Testis (tissue), 2 donors: ENCODE measurements at regions not wholly inside any gene's neighbourhood (a gene's known extent, or its start where the extent isn't known, plus 50 kb on each side); places are given as distances from the start of the nearest gene placed in this dataset.
"Not testable (repeated sequence)": the region's sequence is repeated elsewhere in the genome, so short reads cannot be mapped to it uniquely, and the experiment has no call there.

Source experiments
- DNase-seq: peaks from one replicate; pipeline ENCODE4 v3.0.0-alpha.2; 2019
- H3K27ac ChIP-seq, 2 donors: fragments of 200-600 bp; sonication (generic); one replicate each; pipeline ENCODE4 v1.5.1; 2019
- H3K27me3 ChIP-seq: fragments of 200-600 bp; sonication (generic); one replicate; pipeline ENCODE4 v1.5.1; 2019
- H3K36me3 ChIP-seq: fragments of 200-600 bp; sonication (generic); one replicate; pipeline ENCODE4 v1.5.1; 2017; ENCODE audit warnings: low read depth; ENCODE audit errors: missing control alignments
- H3K4me1 ChIP-seq: fragments of 200-600 bp; sonication (generic); one replicate; pipeline ENCODE4 v1.5.1; 2019
- H3K4me3 ChIP-seq, 2 donors: fragments of 200-600 bp; sonication (generic); one replicate each; pipeline ENCODE4 v1.5.1; 2017 to 2019
- H3K9me3 ChIP-seq: fragments of 200-600 bp; sonication (generic); one replicate; pipeline ENCODE4 v1.5.1; 2017
- POLR2A ChIP-seq: fragments of 450-650 bp; IDR thresholded peaks from one replicate; pipeline ENCODE4 v1.6.1; 2017; ENCODE audit warnings: antibody characterized with exemption, mild to moderate bottlenecking, moderate library complexity
- WGBS, 2 donors: methylation state at CpG; one replicate each; pipeline ENCODE4 v1.1.5; 2018; 5-methylcytosine and 5-hydroxymethylcytosine counted together
- intact Hi-C: fragments of 100-400 bp; cut with DNase I; formaldehyde crosslinking; loops from one replicate; pipeline ENCODE4 v1.15.1; 2023; ENCODE audit warnings: low total_unique reads
- TF ChIP-seq, protein P1 (sequence below), 3 experiments: fragments of 450-650 bp in 2 of 3; fragments of 200-600 bp in 1 of 3; sonication (generic) in 1 of 3; IDR thresholded peaks; one replicate each; pipeline ENCODE4 v1.5.1; 2016 to 2019; ENCODE audit warnings: antibody characterized with exemption in 3 of 3, mild to moderate bottlenecking in 2 of 3, moderate library complexity in 1 of 3

- H3K27me3 ChIP-seq: no peaks in the 10 kb centered on the region
- no peaks in the 10 kb centered on the region for H3K9me3 ChIP-seq
- no peaks in the 10 kb centered on the region for H3K4me1 ChIP-seq
- TF ChIP-seq, protein P1, sequence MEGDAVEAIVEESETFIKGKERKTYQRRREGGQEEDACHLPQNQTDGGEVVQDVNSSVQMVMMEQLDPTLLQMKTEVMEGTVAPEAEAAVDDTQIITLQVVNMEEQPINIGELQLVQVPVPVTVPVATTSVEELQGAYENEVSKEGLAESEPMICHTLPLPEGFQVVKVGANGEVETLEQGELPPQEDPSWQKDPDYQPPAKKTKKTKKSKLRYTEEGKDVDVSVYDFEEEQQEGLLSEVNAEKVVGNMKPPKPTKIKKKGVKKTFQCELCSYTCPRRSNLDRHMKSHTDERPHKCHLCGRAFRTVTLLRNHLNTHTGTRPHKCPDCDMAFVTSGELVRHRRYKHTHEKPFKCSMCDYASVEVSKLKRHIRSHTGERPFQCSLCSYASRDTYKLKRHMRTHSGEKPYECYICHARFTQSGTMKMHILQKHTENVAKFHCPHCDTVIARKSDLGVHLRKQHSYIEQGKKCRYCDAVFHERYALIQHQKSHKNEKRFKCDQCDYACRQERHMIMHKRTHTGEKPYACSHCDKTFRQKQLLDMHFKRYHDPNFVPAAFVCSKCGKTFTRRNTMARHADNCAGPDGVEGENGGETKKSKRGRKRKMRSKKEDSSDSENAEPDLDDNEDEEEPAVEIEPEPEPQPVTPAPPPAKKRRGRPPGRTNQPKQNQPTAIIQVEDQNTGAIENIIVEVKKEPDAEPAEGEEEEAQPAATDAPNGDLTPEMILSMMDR (IDR thresholded peaks at IDR 0.05): no peak
- TF ChIP-seq POLR2A: no peak
- intact Hi-C loops: no loop called here
- 80 to 85% methylated on average over 15 of the region's 15 CpGs for WGBS, 2 donors
- H3K27ac ChIP-seq: no peak overlapping the region
- no peak for DNase-seq
- H3K36me3 ChIP-seq: no peaks in the 10 kb centered on the region
- no peak overlapping the region for H3K4me3 ChIP-seq
These were observed 89.1 kb downstream of the KATNIP start for GRCh38 chr16:27638833-27639560.

DNA sequence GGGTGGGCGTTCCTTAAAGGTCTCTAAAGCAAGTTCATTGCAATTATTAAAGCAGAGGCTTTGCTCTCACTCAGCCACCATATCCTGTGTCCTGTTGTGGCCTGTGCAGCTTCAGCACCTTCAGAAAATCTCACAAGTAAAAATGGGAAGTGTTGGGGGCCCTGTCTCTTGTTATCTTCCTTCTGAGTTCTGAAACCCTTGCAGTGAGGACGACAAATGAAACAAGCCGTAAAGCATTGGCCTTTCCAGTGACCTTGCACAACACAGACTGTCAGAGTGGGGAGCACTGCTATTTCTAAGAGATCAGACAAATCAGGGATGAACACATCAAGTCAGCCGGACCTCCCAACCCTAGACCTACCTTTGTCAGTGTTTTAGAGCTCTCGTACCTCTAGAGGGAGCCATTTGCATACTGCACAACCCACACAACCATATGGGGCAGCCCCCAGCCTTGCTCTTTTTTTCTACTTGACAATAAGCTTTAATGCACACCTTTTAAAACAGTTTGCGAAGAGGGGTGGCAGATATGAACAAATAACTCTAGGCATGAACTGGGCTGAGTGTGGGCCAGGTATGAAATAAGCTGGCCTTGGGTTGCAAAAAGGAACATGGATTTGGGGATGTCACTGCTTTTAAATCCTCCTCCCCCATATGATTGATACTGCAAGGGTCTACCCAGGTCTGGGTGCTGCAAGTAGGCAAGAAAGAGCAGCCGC, 89.8 kb downstream of the KATNIP start:
- Histone ChIP-seq H3K9me3 (no peaks in the 10 kb centered on the region), H3K27me3 (no peaks in the 10 kb centered on the region), H3K36me3 (no peaks in the 10 kb centered on the region), H3K27ac (no peak overlapping the region), H3K4me3 (no peak overlapping the region), H3K4me1 (no peaks in the 10 kb centered on the region)
- no peak for TF ChIP-seq POLR2A
- TF ChIP-seq, protein P1 (IDR thresholded peaks at IDR 0.05): peak in 2 of 3 experiments; percentile 36 to 41
- WGBS, 2 donors: 72 to 87% methylated on average over 7 of the region's 7 CpGs
- intact Hi-C loops: no loop called here
- peak; percentile 56 for DNase-seq

DNA sequence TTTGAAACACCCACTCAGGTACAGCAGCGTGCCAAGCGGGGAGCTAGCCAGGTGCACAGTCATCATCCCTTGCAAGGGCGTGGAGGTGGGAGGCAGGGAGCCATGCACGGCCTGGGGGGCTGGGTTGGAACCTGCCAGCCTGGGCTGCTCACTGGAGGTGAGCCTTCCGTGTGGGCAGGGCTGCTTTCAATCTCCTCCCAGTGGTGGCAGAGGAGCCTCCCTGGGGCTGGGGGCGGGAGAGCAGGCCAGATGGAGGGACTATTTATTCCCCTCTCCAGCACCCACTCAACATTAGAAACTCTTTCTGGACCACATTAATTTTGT, 90.3 kb downstream of the KATNIP start:
- no peaks in the 10 kb centered on the region for H3K9me3 ChIP-seq
- TF ChIP-seq, protein P1 (IDR thresholded peaks at IDR 0.05): no peak
- no peak for TF ChIP-seq POLR2A
- no peak overlapping the region for H3K27ac ChIP-seq
- no peak overlapping the region for H3K4me3 ChIP-seq
- no peak for DNase-seq
- WGBS, 2 donors: 76 to 94% methylated on average over 6 of the region's 6 CpGs
- intact Hi-C loops: no loop called here
- no peaks in the 10 kb centered on the region for H3K36me3 ChIP-seq
- no peaks in the 10 kb centered on the region for H3K27me3 ChIP-seq
- H3K4me1 ChIP-seq: no peaks in the 10 kb centered on the region

- Histone ChIP-seq H3K4me1 (no peaks in the 10 kb centered on the region), H3K9me3 (no peaks in the 10 kb centered on the region), H3K4me3 (no peak overlapping the region), H3K27ac (no peak overlapping the region), H3K36me3 (no peaks in the 10 kb centered on the region), H3K27me3 (no peaks in the 10 kb centered on the region)
- no peak for TF ChIP-seq POLR2A
- intact Hi-C loops: no loop called here
- peak; percentile 52 for DNase-seq
- 79 to 91% methylated on average over 8 to 9 of the region's 9 CpGs for WGBS, 2 donors
These were observed 91.3 kb downstream of the KATNIP start for GRCh38 chr16:27641260-27641659.

DNA sequence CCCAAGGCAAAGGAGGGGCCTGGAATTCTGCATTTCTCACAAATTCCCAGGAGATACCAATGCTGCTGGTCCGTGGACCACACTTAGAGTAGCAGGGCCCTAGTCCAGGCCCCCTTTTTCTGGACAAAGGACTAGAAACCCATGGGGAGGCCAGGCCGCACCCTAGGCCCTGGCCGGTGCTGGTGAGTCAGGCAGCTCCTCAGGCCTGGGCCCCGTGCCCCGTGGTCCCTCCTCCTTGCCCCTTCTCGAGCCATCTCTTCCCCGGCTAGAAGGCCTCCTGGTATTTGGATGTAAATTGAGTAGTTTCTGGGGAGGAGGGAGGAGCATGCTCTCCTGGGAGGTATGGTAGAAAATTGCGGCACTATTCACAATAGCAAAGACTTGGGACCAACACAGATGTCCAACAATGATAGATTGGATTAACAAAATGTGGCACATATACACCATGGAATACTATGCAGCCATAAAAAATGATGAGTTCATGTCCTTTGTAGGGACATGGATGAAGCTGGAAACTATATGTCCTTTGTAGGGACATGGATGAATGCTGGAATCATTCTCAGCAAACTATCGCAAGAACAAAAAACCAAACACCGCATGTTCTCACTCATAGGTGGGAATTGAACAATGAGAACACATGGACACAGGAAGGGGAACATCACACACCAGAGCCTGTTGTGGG, 91.9 kb downstream of the KATNIP start:
- H3K4me3 ChIP-seq, H3K4me1 ChIP-seq, intact Hi-C loops, H3K27ac ChIP-seq, H3K36me3 ChIP-seq, DNase-seq, H3K27me3 ChIP-seq, H3K9me3 ChIP-seq: not testable (repeated sequence)
- 89 to 98% methylated on average over 9 to 10 of the region's 10 CpGs for WGBS, 2 donors
